GM23248 (cell line): ENCODE measurements at regions not wholly inside any gene's neighbourhood (a gene's known extent, or its start where the extent isn't known, plus 50 kb on each side); places are given as distances from the start of the nearest gene placed in this dataset.

ENCODE experiments used
- EZH2 ChIP-seq: fragments of 200-600 bp; sonication (generic); IDR thresholded peaks from 2 replicates; pipeline ENCODE4 v1.6.1; 2018; ENCODE audit warnings: antibody characterized with exemption, mild to moderate bottlenecking; ENCODE audit not compliant: insufficient read depth, poor library complexity, severe bottlenecking
- EZH2phosphoT487 ChIP-seq: fragments of 200-600 bp; sonication (generic); IDR thresholded peaks from 2 replicates; pipeline ENCODE4 v1.6.1; 2018; ENCODE audit warnings: antibody characterized with exemption, moderate library complexity, mild to moderate bottlenecking, low read depth; ENCODE audit not compliant: insufficient read depth

- TF ChIP-seq EZH2 = no peak
- no peak for TF ChIP-seq EZH2phosphoT487
These were observed 432.1 kb downstream of the TBC1D4 start for GRCh38 chr13:75049735-75050335.
